OCI-LY7 (cell line): ENCODE measurements at regions not wholly inside any gene's neighbourhood (a gene's known extent, or its start where the extent isn't known, plus 50 kb on each side); places are given as distances from the start of the nearest gene placed in this dataset.

Experiments
- BruUV-seq: library from RNA; stranded (reverse); fragments of 400-500 nt; replicated peaks from 2 replicates; lab custom pipeline; 2021; lab: Mats Ljungman, UMichigan
- CTCF ChIA-PET: fragments of 300-600 bp; sonication (Branson Sonifier 250); formaldehyde crosslinking; loops from one replicate; lab custom pipeline; 2022; ENCODE audit warnings: antibody characterized with exemption; ENCODE audit not compliant: unreplicated experiment; lab: Charles Lee
- POLR2A ChIA-PET: fragments of 300-600 bp; sonication (Branson Sonifier 250); formaldehyde crosslinking; loops from one replicate; lab custom pipeline; 2022; ENCODE audit warnings: antibody characterized with exemption; lab: Charles Lee
- DNase-seq: peaks from one replicate; pipeline ENCODE4 v3.0.0-alpha.2; 2015; ENCODE audit warnings: low spot score
- H2AFZ ChIP-seq: fragments of 200-600 bp; sonication (generic), shearing (Covaris generic); 2 replicates; pipeline ENCODE4 v1.6.1; 2014; ENCODE audit warnings: mild to moderate bottlenecking, antibody characterized with exemption, low read length, moderate library complexity
- H3K27ac ChIP-seq: fragments of 200-600 bp; sonication (generic); 2 replicates; pipeline ENCODE4 v1.5.1; 2014; ENCODE audit warnings: mixed run types, low read depth, mild to moderate bottlenecking, moderate library complexity, low read length, inconsistent platforms; ENCODE audit not compliant: poor library complexity, severe bottlenecking
- H3K36me3 ChIP-seq: fragments of 200-600 bp; sonication (generic); 2 replicates; pipeline ENCODE4 v1.6.1; 2014; ENCODE audit warnings: mild to moderate bottlenecking, antibody characterized with exemption, low read length, moderate library complexity, mixed read lengths; ENCODE audit not compliant: insufficient read depth
- H3K4me1 ChIP-seq: fragments of 200-600 bp; sonication (generic); 2 replicates; pipeline ENCODE4 v1.5.1; 2014; ENCODE audit warnings: mild to moderate bottlenecking, low read length; ENCODE audit not compliant: insufficient read depth, poor library complexity, severe bottlenecking
- H3K4me2 ChIP-seq: fragments of 200-600 bp; sonication (generic); 2 replicates; pipeline ENCODE4 v1.6.1; 2014; ENCODE audit warnings: mild to moderate bottlenecking, low read length
- H3K4me3 ChIP-seq: fragments of 200-600 bp; sonication (generic); 2 replicates; pipeline ENCODE4 v1.5.1; 2014; ENCODE audit warnings: mild to moderate bottlenecking, low read depth, low read length; ENCODE audit not compliant: poor library complexity, severe bottlenecking
- H3K79me2 ChIP-seq: fragments of 200-600 bp; sonication (generic); 2 replicates; pipeline ENCODE4 v1.6.1; 2016; ENCODE audit warnings: low read depth, mild to moderate bottlenecking, low read length, moderate library complexity, mixed read lengths; ENCODE audit not compliant: insufficient read depth
- H3K9me2 ChIP-seq: fragments of 200-600 bp; sonication (generic); 2 replicates; pipeline ENCODE4 v1.6.1; 2016; ENCODE audit warnings: mild to moderate bottlenecking, low read length, mixed read lengths; ENCODE audit not compliant: insufficient read depth
- H3K9me3 ChIP-seq: fragments of 200-600 bp; sonication (generic); 2 replicates; pipeline ENCODE4 v1.6.1; 2014; ENCODE audit warnings: mild to moderate bottlenecking, mixed run types, low read length, mixed read lengths
- H4K20me1 ChIP-seq: fragments of 200-600 bp; sonication (generic); 2 replicates; pipeline ENCODE4 v1.6.1; 2014; ENCODE audit warnings: mild to moderate bottlenecking, antibody characterized with exemption, low read length, moderate library complexity, mixed read lengths; ENCODE audit not compliant: insufficient read depth
- EZH2phosphoT487 ChIP-seq: fragments of 200-600 bp; sonication (generic); IDR thresholded peaks from 2 replicates; pipeline ENCODE4 v1.6.1; 2018; ENCODE audit warnings: low read depth, borderline replicate concordance, mild to moderate bottlenecking, mixed run types, antibody characterized with exemption, low read length, moderate library complexity, mixed read lengths
- intact Hi-C: fragments of 100-400 bp; cut with micrococcal nuclease; formaldehyde crosslinking; loops from one replicate; pipeline ENCODE4 v1.10.0; 2022; ENCODE audit not compliant: unreplicated experiment
- TF ChIP-seq, protein P1 (sequence below): fragments of 200-600 bp; sonication (generic); conservative IDR thresholded peaks from 2 replicates; pipeline ENCODE4 v1.5.1; 2014; ENCODE audit warnings: mild to moderate bottlenecking, antibody characterized with exemption, low read length, moderate library complexity, mixed read lengths

DNA sequence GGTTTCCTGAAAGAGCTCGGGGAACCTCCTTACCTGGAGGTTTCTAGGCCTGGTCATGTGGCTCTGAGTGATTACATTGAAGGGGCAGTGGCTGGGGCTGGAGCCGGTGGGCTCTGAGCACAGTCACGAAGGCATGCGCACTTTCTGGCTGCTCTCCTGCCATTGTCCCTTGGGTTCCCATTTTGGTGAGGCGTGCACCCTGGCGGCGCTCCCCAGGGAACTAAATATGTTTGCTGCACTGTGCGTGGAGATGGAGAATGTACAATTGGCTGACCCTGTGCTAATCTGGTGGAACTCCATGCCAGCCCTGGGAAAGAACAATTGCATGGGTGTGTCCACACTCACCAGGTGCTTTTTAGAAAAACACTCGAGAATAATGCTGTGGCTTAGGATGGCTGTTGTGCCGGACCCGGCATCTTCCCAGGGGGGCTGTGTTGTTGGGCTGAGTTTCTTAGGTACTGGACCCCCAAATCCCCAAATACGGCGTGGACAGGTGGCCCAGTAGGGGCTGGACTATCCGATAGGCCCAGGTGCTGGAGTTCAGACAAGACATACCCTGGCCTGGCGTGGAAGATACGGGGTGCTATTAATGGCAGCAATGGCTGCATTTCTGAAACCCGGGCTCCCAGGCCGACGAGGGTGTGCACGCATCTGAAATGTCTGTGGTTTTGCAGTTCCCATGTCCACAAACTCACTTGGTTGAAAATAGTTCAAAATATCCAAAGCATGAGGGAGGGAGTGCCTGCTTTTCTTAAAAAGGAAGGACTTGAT is 230.5 kb downstream of the SEC14L1 start:
- POLR2A ChIA-PET = no interaction called here
- no peak overlapping the region for H3K4me3 ChIP-seq
- H3K79me2 ChIP-seq = no peaks in the 10 kb centered on the region

DNA sequence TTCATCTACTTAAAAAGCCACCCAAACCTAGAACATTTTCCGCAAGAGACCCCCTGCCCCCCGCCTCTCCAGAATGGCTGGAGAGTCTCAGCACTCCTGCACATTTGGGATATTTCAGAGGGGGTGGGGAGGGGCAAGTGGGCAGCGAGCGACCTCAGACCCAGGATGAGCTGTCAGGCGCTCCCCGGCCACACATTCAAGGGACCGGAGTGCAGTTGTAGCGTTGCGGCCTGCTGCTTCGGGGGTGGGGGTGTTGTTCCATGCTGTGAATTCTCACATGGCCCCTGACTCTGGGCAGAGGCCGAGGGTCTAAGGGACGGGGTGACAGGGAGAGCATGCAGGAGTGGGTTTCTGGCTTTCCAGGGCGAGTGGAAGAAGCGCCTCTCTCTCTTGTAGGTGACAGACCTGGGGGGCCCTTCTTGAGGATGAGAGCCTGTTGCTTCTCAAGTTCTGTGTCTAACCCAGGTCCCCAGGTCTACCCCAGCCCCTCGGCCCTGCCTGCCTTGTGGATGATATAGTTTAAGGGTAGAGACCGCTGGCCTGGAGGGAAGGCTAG is 231.2 kb downstream of the SEC14L1 start:
- H3K4me1 ChIP-seq = peaks cover 49% of the 10 kb centered on the region
- H4K20me1 ChIP-seq = no peaks in the 10 kb centered on the region
- TF ChIP-seq, protein P1, sequence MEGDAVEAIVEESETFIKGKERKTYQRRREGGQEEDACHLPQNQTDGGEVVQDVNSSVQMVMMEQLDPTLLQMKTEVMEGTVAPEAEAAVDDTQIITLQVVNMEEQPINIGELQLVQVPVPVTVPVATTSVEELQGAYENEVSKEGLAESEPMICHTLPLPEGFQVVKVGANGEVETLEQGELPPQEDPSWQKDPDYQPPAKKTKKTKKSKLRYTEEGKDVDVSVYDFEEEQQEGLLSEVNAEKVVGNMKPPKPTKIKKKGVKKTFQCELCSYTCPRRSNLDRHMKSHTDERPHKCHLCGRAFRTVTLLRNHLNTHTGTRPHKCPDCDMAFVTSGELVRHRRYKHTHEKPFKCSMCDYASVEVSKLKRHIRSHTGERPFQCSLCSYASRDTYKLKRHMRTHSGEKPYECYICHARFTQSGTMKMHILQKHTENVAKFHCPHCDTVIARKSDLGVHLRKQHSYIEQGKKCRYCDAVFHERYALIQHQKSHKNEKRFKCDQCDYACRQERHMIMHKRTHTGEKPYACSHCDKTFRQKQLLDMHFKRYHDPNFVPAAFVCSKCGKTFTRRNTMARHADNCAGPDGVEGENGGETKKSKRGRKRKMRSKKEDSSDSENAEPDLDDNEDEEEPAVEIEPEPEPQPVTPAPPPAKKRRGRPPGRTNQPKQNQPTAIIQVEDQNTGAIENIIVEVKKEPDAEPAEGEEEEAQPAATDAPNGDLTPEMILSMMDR = no peak
- TF ChIP-seq EZH2phosphoT487 = no peak
- intact Hi-C loops = no loop called here
- CTCF ChIA-PET = no interaction called here
- H3K27ac ChIP-seq = no peak overlapping the region
- POLR2A ChIA-PET = no interaction called here
- no peaks in the 10 kb centered on the region for H3K79me2 ChIP-seq
- no TSS peak for BruUV-seq
- no peaks in the 10 kb centered on the region for H3K36me3 ChIP-seq
- H3K9me2 ChIP-seq = no peaks in the 10 kb centered on the region
- peak overlapping the region; percentile 17; the same call in 1 of the 2 replicates for H2AFZ ChIP-seq
- peak overlapping the region; percentile 68 for H3K4me3 ChIP-seq
- peak overlapping the region; percentile 71 for H3K4me2 ChIP-seq
- no peak for DNase-seq
- no peaks in the 10 kb centered on the region for H3K9me3 ChIP-seq

More for the DNA sequence above, 230.5 kb downstream of the SEC14L1 start:
- peak overlapping the region; percentile 71; the same call in 1 of the 2 replicates for H3K4me2 ChIP-seq
- H2AFZ ChIP-seq = no peak overlapping the region
- H3K4me1 ChIP-seq = peaks cover 55% of the 10 kb centered on the region
- H3K36me3 ChIP-seq = no peaks in the 10 kb centered on the region
- H4K20me1 ChIP-seq = no peaks in the 10 kb centered on the region
- TF ChIP-seq, protein P1 = no peak
- no peak for TF ChIP-seq EZH2phosphoT487
- intact Hi-C loops = no loop called here
- no peaks in the 10 kb centered on the region for H3K9me2 ChIP-seq
- no peaks in the 10 kb centered on the region for H3K9me3 ChIP-seq
- H3K27ac ChIP-seq = no peak overlapping the region
- no TSS peak for BruUV-seq
- CTCF ChIA-PET = no interaction called here
- DNase-seq = no peak
